OCI-LY7 (cell line): ENCODE measurements at regions not wholly inside any gene's neighbourhood (a gene's known extent, or its start where the extent isn't known, plus 50 kb on each side); places are given as distances from the start of the nearest gene placed in this dataset.

Source experiments
- BruUV-seq: library from RNA; stranded (reverse); fragments of 400-500 nt; replicated peaks from 2 replicates; lab custom pipeline; 2021; lab: Mats Ljungman, UMichigan
- CTCF ChIA-PET: fragments of 300-600 bp; sonication (Branson Sonifier 250); formaldehyde crosslinking; loops from one replicate; lab custom pipeline; 2022; ENCODE audit warnings: antibody characterized with exemption; ENCODE audit not compliant: unreplicated experiment; lab: Charles Lee
- POLR2A ChIA-PET: fragments of 300-600 bp; sonication (Branson Sonifier 250); formaldehyde crosslinking; loops from one replicate; lab custom pipeline; 2022; ENCODE audit warnings: antibody characterized with exemption; lab: Charles Lee
- DNase-seq: peaks from one replicate; pipeline ENCODE4 v3.0.0-alpha.2; 2015; ENCODE audit warnings: low spot score
- H2AFZ ChIP-seq: fragments of 200-600 bp; sonication (generic), shearing (Covaris generic); 2 replicates; pipeline ENCODE4 v1.6.1; 2014; ENCODE audit warnings: mild to moderate bottlenecking, antibody characterized with exemption, low read length, moderate library complexity
- H3K27ac ChIP-seq: fragments of 200-600 bp; sonication (generic); 2 replicates; pipeline ENCODE4 v1.5.1; 2014; ENCODE audit warnings: mixed run types, low read depth, mild to moderate bottlenecking, moderate library complexity, low read length, inconsistent platforms; ENCODE audit not compliant: poor library complexity, severe bottlenecking
- H3K36me3 ChIP-seq: fragments of 200-600 bp; sonication (generic); 2 replicates; pipeline ENCODE4 v1.6.1; 2014; ENCODE audit warnings: mild to moderate bottlenecking, antibody characterized with exemption, low read length, moderate library complexity, mixed read lengths; ENCODE audit not compliant: insufficient read depth
- H3K4me1 ChIP-seq: fragments of 200-600 bp; sonication (generic); 2 replicates; pipeline ENCODE4 v1.5.1; 2014; ENCODE audit warnings: mild to moderate bottlenecking, low read length; ENCODE audit not compliant: insufficient read depth, poor library complexity, severe bottlenecking
- H3K4me2 ChIP-seq: fragments of 200-600 bp; sonication (generic); 2 replicates; pipeline ENCODE4 v1.6.1; 2014; ENCODE audit warnings: mild to moderate bottlenecking, low read length
- H3K4me3 ChIP-seq: fragments of 200-600 bp; sonication (generic); 2 replicates; pipeline ENCODE4 v1.5.1; 2014; ENCODE audit warnings: mild to moderate bottlenecking, low read depth, low read length; ENCODE audit not compliant: poor library complexity, severe bottlenecking
- H3K79me2 ChIP-seq: fragments of 200-600 bp; sonication (generic); 2 replicates; pipeline ENCODE4 v1.6.1; 2016; ENCODE audit warnings: low read depth, mild to moderate bottlenecking, low read length, moderate library complexity, mixed read lengths; ENCODE audit not compliant: insufficient read depth
- H3K9me2 ChIP-seq: fragments of 200-600 bp; sonication (generic); 2 replicates; pipeline ENCODE4 v1.6.1; 2016; ENCODE audit warnings: mild to moderate bottlenecking, low read length, mixed read lengths; ENCODE audit not compliant: insufficient read depth
- H3K9me3 ChIP-seq: fragments of 200-600 bp; sonication (generic); 2 replicates; pipeline ENCODE4 v1.6.1; 2014; ENCODE audit warnings: mild to moderate bottlenecking, mixed run types, low read length, mixed read lengths
- H4K20me1 ChIP-seq: fragments of 200-600 bp; sonication (generic); 2 replicates; pipeline ENCODE4 v1.6.1; 2014; ENCODE audit warnings: mild to moderate bottlenecking, antibody characterized with exemption, low read length, moderate library complexity, mixed read lengths; ENCODE audit not compliant: insufficient read depth
- EZH2phosphoT487 ChIP-seq: fragments of 200-600 bp; sonication (generic); IDR thresholded peaks from 2 replicates; pipeline ENCODE4 v1.6.1; 2018; ENCODE audit warnings: low read depth, borderline replicate concordance, mild to moderate bottlenecking, mixed run types, antibody characterized with exemption, low read length, moderate library complexity, mixed read lengths
- intact Hi-C: fragments of 100-400 bp; cut with micrococcal nuclease; formaldehyde crosslinking; loops from one replicate; pipeline ENCODE4 v1.10.0; 2022; ENCODE audit not compliant: unreplicated experiment
- TF ChIP-seq, protein P1 (sequence below): fragments of 200-600 bp; sonication (generic); conservative IDR thresholded peaks from 2 replicates; pipeline ENCODE4 v1.5.1; 2014; ENCODE audit warnings: mild to moderate bottlenecking, antibody characterized with exemption, low read length, moderate library complexity, mixed read lengths

DNA sequence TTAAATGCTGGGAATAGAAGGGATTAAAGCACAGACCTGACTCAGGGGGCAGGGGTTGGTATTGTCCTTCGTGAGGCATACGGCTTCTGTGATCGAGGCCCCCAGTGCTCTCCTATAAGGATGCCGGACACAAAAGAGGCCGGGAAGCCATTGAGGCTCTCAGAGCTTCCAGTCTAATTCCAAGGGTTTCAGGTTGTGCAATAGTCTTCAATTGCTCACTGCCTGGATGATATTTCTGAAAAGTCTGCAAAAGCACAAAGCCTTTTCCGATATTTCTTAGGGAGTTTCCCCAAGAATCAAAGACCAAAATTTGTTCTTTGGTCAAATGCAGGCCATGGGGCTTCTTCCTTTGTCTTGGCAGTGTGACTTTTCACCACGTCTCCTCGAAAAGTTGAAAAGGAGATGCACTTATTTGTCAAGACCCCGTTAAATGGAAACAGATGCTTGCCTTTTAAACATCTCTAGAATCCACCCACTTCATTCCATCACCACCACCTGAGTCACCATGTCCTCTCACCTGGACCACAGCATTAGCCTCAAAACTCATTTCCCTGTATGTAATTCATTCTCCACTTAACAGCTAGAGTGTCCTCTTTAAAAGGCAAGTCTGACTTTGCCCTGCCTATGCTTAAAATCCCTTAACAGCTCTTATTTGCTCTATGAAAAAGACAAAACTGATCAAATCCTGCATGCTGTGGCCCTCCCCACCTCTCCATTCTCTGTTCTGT is 134.8 kb upstream of the NAMPT start:
- Histone ChIP-seq H3K4me3 (no peak overlapping the region), H2AFZ (no peak overlapping the region), H3K4me2 (no peak overlapping the region), H3K4me1 (no peaks in the 10 kb centered on the region), H3K9me2 (no peaks in the 10 kb centered on the region), H3K79me2 (no peaks in the 10 kb centered on the region), H3K36me3 (no peaks in the 10 kb centered on the region), H3K27ac (no peak overlapping the region), H3K9me3 (no peaks in the 10 kb centered on the region; the same call in 1 of the 2 replicates), H4K20me1 (no peaks in the 10 kb centered on the region)
- CTCF ChIA-PET: no interaction called here
- intact Hi-C loops: no loop called here
- BruUV-seq: no TSS peak
- no peak for DNase-seq
- POLR2A ChIA-PET: interaction anchor here (0.6 to 1.4 kb wide), 2 partner anchors 134 to 879 kb away, joined by 3 to 4 read pairs; no protein-coding TSS in a partner anchor
- TF ChIP-seq EZH2phosphoT487: no peak
- TF ChIP-seq, protein P1, sequence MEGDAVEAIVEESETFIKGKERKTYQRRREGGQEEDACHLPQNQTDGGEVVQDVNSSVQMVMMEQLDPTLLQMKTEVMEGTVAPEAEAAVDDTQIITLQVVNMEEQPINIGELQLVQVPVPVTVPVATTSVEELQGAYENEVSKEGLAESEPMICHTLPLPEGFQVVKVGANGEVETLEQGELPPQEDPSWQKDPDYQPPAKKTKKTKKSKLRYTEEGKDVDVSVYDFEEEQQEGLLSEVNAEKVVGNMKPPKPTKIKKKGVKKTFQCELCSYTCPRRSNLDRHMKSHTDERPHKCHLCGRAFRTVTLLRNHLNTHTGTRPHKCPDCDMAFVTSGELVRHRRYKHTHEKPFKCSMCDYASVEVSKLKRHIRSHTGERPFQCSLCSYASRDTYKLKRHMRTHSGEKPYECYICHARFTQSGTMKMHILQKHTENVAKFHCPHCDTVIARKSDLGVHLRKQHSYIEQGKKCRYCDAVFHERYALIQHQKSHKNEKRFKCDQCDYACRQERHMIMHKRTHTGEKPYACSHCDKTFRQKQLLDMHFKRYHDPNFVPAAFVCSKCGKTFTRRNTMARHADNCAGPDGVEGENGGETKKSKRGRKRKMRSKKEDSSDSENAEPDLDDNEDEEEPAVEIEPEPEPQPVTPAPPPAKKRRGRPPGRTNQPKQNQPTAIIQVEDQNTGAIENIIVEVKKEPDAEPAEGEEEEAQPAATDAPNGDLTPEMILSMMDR: no peak

DNA sequence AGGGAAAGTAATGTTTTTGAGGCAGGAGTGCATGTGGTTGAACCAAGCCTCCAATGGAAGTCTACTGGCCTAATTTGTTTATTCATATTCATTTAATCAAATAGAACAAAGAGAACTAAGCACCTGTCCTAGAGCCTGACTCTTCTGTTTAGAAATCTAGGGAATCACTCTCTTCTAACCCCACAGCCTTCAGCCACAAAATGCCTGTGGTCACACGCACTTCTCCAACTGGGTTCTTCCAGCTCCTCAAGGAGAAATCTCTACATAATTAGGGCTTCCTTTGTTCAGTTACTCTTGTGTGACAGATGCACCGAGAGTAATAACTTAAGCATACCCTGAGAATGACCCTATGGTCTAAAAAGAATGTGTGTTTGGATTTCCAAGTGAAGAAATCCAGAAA is 133.7 kb upstream of the NAMPT start:
- Histone ChIP-seq H3K79me2 (no peaks in the 10 kb centered on the region), H3K36me3 (no peaks in the 10 kb centered on the region), H2AFZ (no peak overlapping the region), H4K20me1 (no peaks in the 10 kb centered on the region), H3K27ac (no peak overlapping the region), H3K9me2 (no peaks in the 10 kb centered on the region), H3K4me1 (no peaks in the 10 kb centered on the region), H3K4me3 (no peak overlapping the region), H3K9me3 (no peaks in the 10 kb centered on the region; the same call in 1 of the 2 replicates), H3K4me2 (no peak overlapping the region)
- no peak for TF ChIP-seq EZH2phosphoT487
- TF ChIP-seq, protein P1: no peak
- ChIA-PET POLR2A (interaction anchor here (1.4 kb wide), 1 partner anchor 133 kb away, joined by 4 read pairs; no protein-coding TSS in a partner anchor), CTCF (no interaction called here)
- BruUV-seq: no TSS peak
- DNase-seq: no peak
- intact Hi-C loops: no loop called here

DNA sequence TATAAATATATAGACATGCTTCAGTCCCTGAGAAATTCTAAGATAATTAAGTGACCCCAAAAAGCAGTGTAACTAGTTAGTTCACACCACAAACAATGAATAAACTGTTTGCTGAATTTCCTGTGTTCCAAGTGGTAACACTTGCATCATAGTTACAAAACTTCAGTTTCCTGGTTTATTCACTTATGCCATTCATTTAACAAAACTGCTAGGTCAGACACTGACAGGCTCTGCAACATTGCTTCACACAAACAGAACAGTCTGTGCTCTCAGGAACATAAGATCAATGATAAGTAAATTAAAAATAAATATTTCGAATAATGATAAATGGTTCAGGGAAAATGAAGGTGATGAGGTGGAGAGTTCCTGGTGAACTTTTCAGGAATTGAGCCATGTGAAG is 133.3 kb upstream of the NAMPT start:
- H3K79me2 ChIP-seq: no peaks in the 10 kb centered on the region
- H4K20me1 ChIP-seq: no peaks in the 10 kb centered on the region
- H3K4me1 ChIP-seq: no peaks in the 10 kb centered on the region
- no peak overlapping the region for H3K4me3 ChIP-seq
- no peaks in the 10 kb centered on the region; the same call in 1 of the 2 replicates for H3K9me3 ChIP-seq
- H3K4me2 ChIP-seq: no peak overlapping the region
- DNase-seq: no peak
- no peak for TF ChIP-seq EZH2phosphoT487
- TF ChIP-seq, protein P1: no peak
- no peak overlapping the region for H2AFZ ChIP-seq
- no peak overlapping the region for H3K27ac ChIP-seq
- intact Hi-C loops: no loop called here
- ChIA-PET POLR2A (interaction anchor here (0.6 to 0.7 kb wide), 2 partner anchors 12 to 16 kb away, joined by 3 to 5 read pairs; no protein-coding TSS in a partner anchor), CTCF (no interaction called here)
- no peaks in the 10 kb centered on the region for H3K36me3 ChIP-seq
- BruUV-seq: no TSS peak
- H3K9me2 ChIP-seq: no peaks in the 10 kb centered on the region
